ENCODE measurements at regions not wholly inside any gene's neighbourhood (a gene's known extent, or its start where the extent isn't known, plus 50 kb on each side); places are given as distances from the start of the nearest gene placed in this dataset.

DNA sequence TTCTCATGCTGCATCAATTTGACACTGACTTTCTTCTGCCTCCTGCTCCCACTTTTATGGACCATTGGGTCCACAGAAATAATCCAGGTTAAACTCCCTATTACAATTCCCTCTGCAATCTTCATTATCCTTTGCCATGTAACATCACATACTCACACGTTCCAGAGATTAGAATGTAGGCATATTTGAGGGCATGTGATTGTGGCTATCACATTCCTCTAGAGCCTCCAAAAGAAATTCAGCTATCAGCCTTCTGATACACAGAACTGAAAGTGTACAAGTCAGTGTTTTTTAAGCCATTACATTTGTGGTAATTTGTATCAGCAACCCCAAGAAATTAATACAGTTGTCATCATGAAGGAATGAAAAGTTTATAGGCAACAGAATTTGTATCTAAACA, 892.4 kb downstream of the RPS29 start:
- in situ Hi-C loops (cut with HindIII; ENCODE audit: low sequenced_read_pairs) = no loop called here

DNA sequence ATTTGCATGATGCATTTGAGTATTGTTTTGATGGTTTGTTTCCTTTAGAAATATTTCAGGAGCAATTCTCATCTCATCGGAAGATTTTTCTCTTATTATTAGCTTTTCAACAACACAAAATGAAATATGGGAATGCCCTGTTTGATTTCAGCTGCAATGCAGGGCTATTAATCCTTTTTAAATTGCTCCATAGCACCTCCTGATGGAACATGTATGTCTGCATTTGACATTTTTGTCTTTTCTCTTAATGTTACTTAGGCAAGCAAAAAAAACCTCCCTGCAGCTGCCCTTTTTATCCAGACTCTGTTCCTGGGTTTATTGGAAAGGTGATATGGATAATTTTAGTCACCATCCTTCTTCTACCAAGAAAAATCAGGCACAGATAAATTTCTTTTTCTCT, 895.8 kb downstream of the RPS29 start:
- in situ Hi-C loops (cut with HindIII; ENCODE audit: low sequenced_read_pairs) = no loop called here
- no peak for DNase-seq (ENCODE audit: low read depth, low spot score)

More for the DNA sequence above, 892.4 kb downstream of the RPS29 start:
- no peak for DNase-seq (ENCODE audit: low read depth, low spot score)
- TF ChIP-seq, protein P1, sequence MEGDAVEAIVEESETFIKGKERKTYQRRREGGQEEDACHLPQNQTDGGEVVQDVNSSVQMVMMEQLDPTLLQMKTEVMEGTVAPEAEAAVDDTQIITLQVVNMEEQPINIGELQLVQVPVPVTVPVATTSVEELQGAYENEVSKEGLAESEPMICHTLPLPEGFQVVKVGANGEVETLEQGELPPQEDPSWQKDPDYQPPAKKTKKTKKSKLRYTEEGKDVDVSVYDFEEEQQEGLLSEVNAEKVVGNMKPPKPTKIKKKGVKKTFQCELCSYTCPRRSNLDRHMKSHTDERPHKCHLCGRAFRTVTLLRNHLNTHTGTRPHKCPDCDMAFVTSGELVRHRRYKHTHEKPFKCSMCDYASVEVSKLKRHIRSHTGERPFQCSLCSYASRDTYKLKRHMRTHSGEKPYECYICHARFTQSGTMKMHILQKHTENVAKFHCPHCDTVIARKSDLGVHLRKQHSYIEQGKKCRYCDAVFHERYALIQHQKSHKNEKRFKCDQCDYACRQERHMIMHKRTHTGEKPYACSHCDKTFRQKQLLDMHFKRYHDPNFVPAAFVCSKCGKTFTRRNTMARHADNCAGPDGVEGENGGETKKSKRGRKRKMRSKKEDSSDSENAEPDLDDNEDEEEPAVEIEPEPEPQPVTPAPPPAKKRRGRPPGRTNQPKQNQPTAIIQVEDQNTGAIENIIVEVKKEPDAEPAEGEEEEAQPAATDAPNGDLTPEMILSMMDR (IDR thresholded peaks at IDR 0.05; ENCODE audit: low read depth, low read length) = no peak
- H3K4me3 ChIP-seq (ENCODE audit: low read depth, low read length) = no peak overlapping the region

DNA sequence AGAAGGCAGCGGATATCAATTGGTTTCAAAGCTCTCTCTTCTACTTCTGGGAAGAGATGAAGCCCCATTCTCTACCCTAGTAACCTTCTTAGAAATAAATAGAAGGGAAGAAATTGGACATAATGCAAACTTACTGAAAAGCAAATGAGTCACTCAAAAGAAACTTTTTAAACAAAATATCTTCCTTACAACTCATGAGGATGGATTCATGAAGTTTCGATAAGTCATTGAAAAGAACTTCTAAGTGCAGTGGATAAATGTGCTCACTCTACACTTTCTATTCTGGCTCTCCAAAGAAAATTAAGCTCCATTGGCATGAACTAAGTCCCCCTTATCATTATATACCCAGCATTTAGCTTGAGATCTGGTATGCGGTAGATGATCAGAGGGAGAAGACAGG, 899.5 kb downstream of the RPS29 start:
- H3K4me3 ChIP-seq (ENCODE audit: low read depth, low read length) = no peak overlapping the region
- TF ChIP-seq, protein P1 (IDR thresholded peaks at IDR 0.05; ENCODE audit: low read depth, low read length) = no peak
- DNase-seq (ENCODE audit: low read depth, low spot score) = no peak
- in situ Hi-C loops (cut with HindIII; ENCODE audit: low sequenced_read_pairs) = no loop called here

More for the DNA sequence above, 895.8 kb downstream of the RPS29 start:
- no peak overlapping the region for H3K4me3 ChIP-seq (ENCODE audit: low read depth, low read length)
- TF ChIP-seq, protein P1 (IDR thresholded peaks at IDR 0.05; ENCODE audit: low read depth, low read length) = no peak

DNA sequence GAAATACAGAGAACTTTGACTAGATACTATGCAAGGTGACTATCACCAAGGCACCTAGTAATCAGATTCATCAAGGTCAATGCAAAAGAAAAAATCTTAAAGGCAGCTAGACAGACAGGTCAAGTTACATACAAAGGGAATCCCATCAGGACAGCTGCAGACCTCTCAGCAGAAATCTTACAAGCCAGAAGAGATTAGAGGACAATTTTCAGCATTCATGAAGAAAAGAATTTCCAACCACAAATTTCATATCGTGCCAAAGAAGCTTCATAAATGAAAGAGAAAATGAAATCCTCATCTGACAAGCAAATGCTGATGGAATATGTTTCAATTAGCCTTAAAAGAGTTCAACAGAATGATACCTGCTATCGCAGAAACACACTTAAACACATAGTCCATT, 913.7 kb downstream of the RPS29 start:
- TF ChIP-seq, protein P1 (IDR thresholded peaks at IDR 0.05; ENCODE audit: low read depth, low read length) = no peak
- no peak overlapping the region for H3K4me3 ChIP-seq (ENCODE audit: low read depth, low read length)
- no peak for DNase-seq (ENCODE audit: low read depth, low spot score)
- in situ Hi-C loops (cut with HindIII; ENCODE audit: low sequenced_read_pairs) = no loop called here

DNA sequence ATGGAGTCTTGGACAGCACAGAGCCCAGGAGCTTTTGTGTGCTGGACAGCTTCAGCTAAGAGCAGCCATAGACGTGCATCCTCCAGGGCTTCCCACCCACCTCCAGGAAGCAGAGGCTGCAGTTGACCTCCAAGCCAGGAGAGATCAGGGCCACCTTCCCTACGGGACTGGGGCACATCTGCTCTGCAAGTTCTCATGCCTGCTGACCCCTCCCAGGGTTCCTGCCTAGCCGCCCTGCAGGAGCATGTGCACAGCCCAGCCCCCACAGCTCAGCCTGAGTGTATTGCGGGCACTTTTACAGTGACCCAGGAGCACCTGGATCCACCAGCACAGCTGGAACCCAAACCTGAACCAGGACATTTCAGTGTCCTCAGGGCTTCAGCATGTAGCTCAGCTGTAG, 915.2 kb downstream of the RPS29 start:
- no peak overlapping the region for H3K4me3 ChIP-seq (ENCODE audit: low read depth, low read length)
- TF ChIP-seq, protein P1 (IDR thresholded peaks at IDR 0.05; ENCODE audit: low read depth, low read length) = no peak
- in situ Hi-C loops (cut with HindIII; ENCODE audit: low sequenced_read_pairs) = no loop called here
- no peak for DNase-seq (ENCODE audit: low read depth, low spot score)

DNA sequence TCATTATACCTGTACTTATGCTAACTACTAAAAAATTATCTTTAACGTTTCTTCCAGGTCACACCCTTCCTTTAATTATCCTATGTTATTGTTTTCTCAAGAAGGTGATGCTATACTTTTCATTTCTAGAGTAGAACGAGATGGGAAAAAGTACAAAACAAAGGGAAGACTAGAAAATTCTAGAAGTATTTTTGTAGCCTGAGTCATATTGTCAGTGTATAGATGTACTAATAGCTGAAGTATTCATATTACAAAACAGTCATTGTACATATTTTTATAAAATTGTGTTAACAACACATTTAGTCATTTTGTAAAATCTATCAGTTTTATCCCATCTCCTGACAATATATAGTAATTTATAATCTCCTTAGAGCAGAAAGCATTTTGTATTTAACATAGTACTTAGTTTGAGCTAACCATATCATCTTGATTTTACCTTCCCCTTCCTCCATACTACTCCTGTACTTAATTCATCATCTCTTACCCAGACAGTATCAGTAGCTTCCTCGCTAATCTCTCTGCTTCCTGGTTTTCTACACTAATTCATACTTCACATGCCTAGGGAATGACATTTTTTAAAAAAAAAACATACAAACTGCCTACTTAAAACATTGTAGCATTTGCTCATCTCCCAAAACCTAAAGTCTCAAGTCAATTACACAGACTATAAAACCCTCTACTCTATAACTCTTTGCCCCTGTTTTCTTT, 920.9 kb downstream of the RPS29 start:
- no peak for DNase-seq (ENCODE audit: low read depth, low spot score)
- TF ChIP-seq, protein P1 (IDR thresholded peaks at IDR 0.05; ENCODE audit: low read depth, low read length) = no peak
- in situ Hi-C loops (cut with HindIII; ENCODE audit: low sequenced_read_pairs) = no loop called here
- H3K4me3 ChIP-seq (ENCODE audit: low read depth, low read length) = no peak overlapping the region
